Esophagus (tissue), 2 donors: ENCODE measurements at regions not wholly inside any gene's neighbourhood (a gene's known extent, or its start where the extent isn't known, plus 50 kb on each side); places are given as distances from the start of the nearest gene placed in this dataset.

Source experiments
- H3K27ac ChIP-seq, 2 donors: one replicate each; pipeline ENCODE4 v1.5.1; 2013; ENCODE audit warnings: low read depth in 2 of 2, mild to moderate bottlenecking in 2 of 2, inconsistent platforms in 1 of 2, low read length in 1 of 2, moderate library complexity in 1 of 2
- H3K27me3 ChIP-seq, 2 donors: one replicate each; pipeline ENCODE4 v1.6.1; 2013; ENCODE audit warnings: low read length in 2 of 2, control low read depth in 1 of 2, mild to moderate bottlenecking in 1 of 2; ENCODE audit not compliant: insufficient read depth in 2 of 2, control insufficient read depth in 1 of 2
- H3K36me3 ChIP-seq, 2 donors: one replicate each; pipeline ENCODE4 v1.6.1; 2013; ENCODE audit warnings: low read length in 1 of 2; ENCODE audit not compliant: control insufficient read depth in 2 of 2, insufficient read depth in 2 of 2
- H3K4me1 ChIP-seq, 2 donors: one replicate each; pipeline ENCODE4 v1.6.1; 2013; ENCODE audit warnings: low read length in 1 of 2; ENCODE audit not compliant: control insufficient read depth in 2 of 2, insufficient read depth in 2 of 2
- H3K4me3 ChIP-seq, 2 donors: one replicate each; pipeline ENCODE4 v1.5.1; 2013; ENCODE audit warnings: low read length in 2 of 2, mild to moderate bottlenecking in 2 of 2, low read depth in 1 of 2, moderate library complexity in 1 of 2
- H3K9me3 ChIP-seq, 2 donors: one replicate each; pipeline ENCODE4 v1.6.1; 2013; ENCODE audit warnings: mild to moderate bottlenecking in 2 of 2, low read depth in 1 of 2, low read length in 1 of 2, moderate library complexity in 1 of 2; ENCODE audit not compliant: control insufficient read depth in 2 of 2, insufficient read depth in 1 of 2
- WGBS, 2 donors: extraction: QIAGEN DNeasy Blood & Tissue Kit; methylation state at CpG; one replicate each; pipeline ENCODE4 v1.1.7; 2013; 5-methylcytosine and 5-hydroxymethylcytosine counted together
- donor health status: healthy with polysubstance abuse.
- donor health status: Bipolar disorder and iron deficiency.

- H3K9me3 ChIP-seq: no peaks in the 10 kb centered on the region
- no peaks in the 10 kb centered on the region for H3K36me3 ChIP-seq
- H3K4me1 ChIP-seq: no peaks in the 10 kb centered on the region
- no peak overlapping the region for H3K4me3 ChIP-seq
- no peaks in the 10 kb centered on the region for H3K27me3 ChIP-seq
- 70 to 76% methylated on average over 5 of the region's 5 CpGs for WGBS, 2 donors
- H3K27ac ChIP-seq: no peak overlapping the region
These were observed 206.9 kb upstream of the INTU start for GRCh38 chr4:127425851-127426250.

- H3K9me3 ChIP-seq: no peaks in the 10 kb centered on the region
- no peak overlapping the region for H3K4me3 ChIP-seq
- no peaks in the 10 kb centered on the region for H3K4me1 ChIP-seq
- H3K36me3 ChIP-seq: no peaks in the 10 kb centered on the region
- H3K27me3 ChIP-seq: no peaks in the 10 kb centered on the region
- no peak overlapping the region for H3K27ac ChIP-seq
These were observed 191.2 kb upstream of the INTU start for GRCh38 chr4:127441571-127441970.

DNA sequence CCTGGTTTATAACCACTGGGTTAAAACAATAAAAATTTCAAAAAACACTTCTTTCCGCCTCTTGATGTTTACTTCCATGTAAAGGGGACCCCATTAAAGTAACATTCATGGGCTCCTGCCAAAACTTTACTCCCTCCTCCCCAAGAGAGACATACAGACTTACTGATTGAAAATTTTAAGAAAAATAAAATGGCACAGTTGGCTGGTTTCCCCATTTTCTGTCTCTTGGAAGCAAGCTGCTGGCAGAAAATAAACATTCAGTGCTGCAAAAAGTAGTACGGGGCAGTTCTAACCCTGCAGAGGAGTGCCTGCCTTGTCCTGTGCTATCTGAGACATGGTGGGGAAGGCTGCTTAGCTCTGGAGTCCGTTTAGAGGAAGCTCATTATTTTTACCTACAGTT is 187.3 kb upstream of the INTU start:
- H3K9me3 ChIP-seq: no peaks in the 10 kb centered on the region
- H3K27ac ChIP-seq: no peak overlapping the region
- no peaks in the 10 kb centered on the region for H3K4me1 ChIP-seq
- H3K27me3 ChIP-seq: no peaks in the 10 kb centered on the region
- 55 to 66% methylated on average over 3 of the region's 3 CpGs for WGBS, 2 donors
- no peaks in the 10 kb centered on the region for H3K36me3 ChIP-seq
- no peak overlapping the region for H3K4me3 ChIP-seq

GRCh38 chr4:127446427-127446885 is 186.3 kb upstream of the INTU start:
- no peaks in the 10 kb centered on the region for H3K27me3 ChIP-seq
- no peaks in the 10 kb centered on the region for H3K36me3 ChIP-seq
- no peak overlapping the region for H3K27ac ChIP-seq
- no peaks in the 10 kb centered on the region for H3K9me3 ChIP-seq
- WGBS, 2 donors: 63 to 68% methylated on average over 4 of the region's 4 CpGs
- no peak overlapping the region for H3K4me3 ChIP-seq
- no peaks in the 10 kb centered on the region for H3K4me1 ChIP-seq

DNA sequence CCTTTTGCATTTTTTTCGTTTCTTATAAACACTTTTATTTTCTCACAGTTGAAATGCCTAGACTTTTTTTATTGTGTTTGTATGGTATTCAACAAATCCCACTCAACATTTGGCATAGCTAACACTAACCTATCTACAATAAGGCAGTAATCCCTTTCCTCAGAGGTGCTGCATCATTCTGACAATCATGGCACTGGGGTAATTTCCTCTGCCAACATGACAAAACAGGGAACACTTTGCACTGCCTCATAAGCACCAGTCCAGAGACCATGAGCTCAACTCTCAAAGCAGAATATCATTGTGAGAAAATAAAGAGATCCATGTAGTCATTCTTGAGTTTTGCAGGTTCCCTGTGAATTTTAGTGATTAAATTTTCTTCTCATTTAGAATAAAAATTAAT is 183.8 kb upstream of the INTU start:
- Histone ChIP-seq H3K4me1 (no peaks in the 10 kb centered on the region), H3K4me3 (no peak overlapping the region), H3K9me3 (no peaks in the 10 kb centered on the region), H3K36me3 (no peaks in the 10 kb centered on the region), H3K27ac (no peak overlapping the region), H3K27me3 (no peaks in the 10 kb centered on the region)
- WGBS, 2 donors: 50 to 52% methylated on average over 1 of the region's 1 CpG

GRCh38 chr4:127449449-127449848 is 183.3 kb upstream of the INTU start:
- H3K27me3 ChIP-seq: no peaks in the 10 kb centered on the region
- H3K27ac ChIP-seq: no peak overlapping the region
- no peaks in the 10 kb centered on the region for H3K9me3 ChIP-seq
- no peaks in the 10 kb centered on the region for H3K36me3 ChIP-seq
- H3K4me1 ChIP-seq: no peaks in the 10 kb centered on the region
- no peak overlapping the region for H3K4me3 ChIP-seq

DNA sequence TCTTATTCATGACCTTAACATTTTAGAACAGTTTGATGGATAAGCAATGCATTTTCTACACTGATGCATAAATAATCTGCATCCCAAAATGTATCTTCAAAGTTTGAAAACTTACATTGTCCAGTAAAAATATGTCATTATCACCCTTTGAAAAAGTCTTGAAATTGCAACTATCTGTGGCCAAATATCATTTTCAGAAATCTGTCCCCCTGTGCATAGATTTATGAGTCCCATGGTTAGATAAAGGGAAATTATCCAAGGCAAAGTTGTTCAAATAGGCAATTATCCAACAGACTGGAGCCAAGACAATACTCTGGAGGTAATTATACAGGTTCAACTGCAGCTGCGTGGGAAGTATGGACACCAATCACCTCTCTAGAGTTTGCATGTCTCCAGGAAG is 182.5 kb upstream of the INTU start:
- H3K27me3 ChIP-seq: no peaks in the 10 kb centered on the region
- 49 to 64% methylated on average over 1 of the region's 1 CpG for WGBS, 2 donors
- H3K27ac ChIP-seq: no peak overlapping the region

GRCh38 chr4:127463883-127464282 is 168.9 kb upstream of the INTU start:
- Histone ChIP-seq H3K4me3 (no peak overlapping the region), H3K9me3 (no peaks in the 10 kb centered on the region), H3K27me3 (no peaks in the 10 kb centered on the region), H3K36me3 (no peaks in the 10 kb centered on the region), H3K27ac (no peak overlapping the region), H3K4me1 (no peaks in the 10 kb centered on the region)
- WGBS, 2 donors: 41 to 44% methylated on average over 6 of the region's 6 CpGs

More for the DNA sequence above, 182.5 kb upstream of the INTU start:
- no peak overlapping the region for H3K4me3 ChIP-seq
- H3K9me3 ChIP-seq: no peaks in the 10 kb centered on the region
- no peaks in the 10 kb centered on the region for H3K36me3 ChIP-seq
- H3K4me1 ChIP-seq: no peaks in the 10 kb centered on the region

DNA sequence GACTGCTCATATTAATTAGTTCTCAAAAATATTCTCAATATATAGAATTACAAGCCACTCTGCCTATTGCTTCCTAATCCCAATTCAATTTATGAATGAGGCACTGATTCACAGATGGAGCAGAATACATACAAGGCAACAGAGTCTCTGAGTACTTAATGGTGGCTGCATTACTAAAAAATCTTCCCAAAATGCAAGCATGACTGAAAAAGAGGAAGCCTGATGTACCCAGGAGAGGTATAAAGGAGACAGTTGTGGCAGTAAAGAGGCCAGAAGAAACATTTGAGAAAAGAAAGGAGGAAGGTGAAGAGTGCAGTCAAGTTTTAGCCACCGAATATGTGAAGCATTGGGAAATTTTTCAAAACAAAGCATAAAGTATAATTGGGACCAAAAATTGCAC is 163.2 kb upstream of the INTU start:
- Histone ChIP-seq H3K27ac (no peak overlapping the region), H3K9me3 (peaks cover 0 to 3% of the 10 kb centered on the region in 2 donors), H3K36me3 (no peaks in the 10 kb centered on the region), H3K4me3 (no peak overlapping the region), H3K27me3 (no peaks in the 10 kb centered on the region), H3K4me1 (no peaks in the 10 kb centered on the region)
- WGBS, 2 donors: 82 to 88% methylated on average over 1 of the region's 1 CpG

- no peak overlapping the region for H3K27ac ChIP-seq
- H3K36me3 ChIP-seq: no peaks in the 10 kb centered on the region
- H3K4me3 ChIP-seq: no peak overlapping the region
- WGBS, 2 donors: 94 to 95% methylated on average over 31 of the region's 31 CpGs
- H3K27me3 ChIP-seq: no peaks in the 10 kb centered on the region
- no peaks in the 10 kb centered on the region for H3K4me1 ChIP-seq
- H3K9me3 ChIP-seq: peaks cover 0 to 3% of the 10 kb centered on the region in 2 donors
These were observed 162.6 kb upstream of the INTU start for GRCh38 chr4:127469959-127470809.
